Trophoblast cell (in vitro differentiated cells and primary cell): ENCODE measurements at regions not wholly inside any gene's neighbourhood (a gene's known extent, or its start where the extent isn't known, plus 50 kb on each side); places are given as distances from the start of the nearest gene placed in this dataset.
A peak's percentile ranks its signal among the peaks of the same experiment; 100 is the strongest.

Experiments
- DNase-seq, 2 donors: peaks; one replicate each; pipeline ENCODE4 v3.0.0-alpha.2; 2016
- H2AFZ ChIP-seq: 2 replicates; pipeline ENCODE4 v1.6.1; 2013; ENCODE audit warnings: low read length, moderate library complexity, mild to moderate bottlenecking; ENCODE audit not compliant: insufficient read depth, poor library complexity
- H2AK5ac ChIP-seq: 2 replicates; pipeline ENCODE4 v1.6.1; 2013; ENCODE audit warnings: mild to moderate bottlenecking, low read length
- H2BK120ac ChIP-seq: 2 replicates; pipeline ENCODE4 v1.6.1; 2013; ENCODE audit warnings: low read length, mild to moderate bottlenecking, moderate library complexity; ENCODE audit not compliant: insufficient read depth, poor library complexity
- H2BK12ac ChIP-seq: 2 replicates; pipeline ENCODE4 v1.6.1; 2013; ENCODE audit warnings: mild to moderate bottlenecking, low read length, moderate library complexity
- H2BK5ac ChIP-seq: 2 replicates; pipeline ENCODE4 v1.6.1; 2013; ENCODE audit warnings: low read length, low read depth, moderate library complexity, mild to moderate bottlenecking; ENCODE audit not compliant: poor library complexity
- H3K14ac ChIP-seq: 2 replicates; pipeline ENCODE4 v1.6.1; 2013; ENCODE audit warnings: mild to moderate bottlenecking, low read length
- H3K18ac ChIP-seq: 2 replicates; pipeline ENCODE4 v1.6.1; 2013; ENCODE audit warnings: mild to moderate bottlenecking, low read length
- H3K23ac ChIP-seq: 2 replicates; pipeline ENCODE4 v1.6.1; 2013; ENCODE audit warnings: low read length
- H3K27ac ChIP-seq: 2 replicates; pipeline ENCODE4 v1.5.1; 2013; ENCODE audit warnings: low read depth, mild to moderate bottlenecking, inconsistent platforms, low read length, moderate library complexity
- H3K27me3 ChIP-seq: 2 replicates; pipeline ENCODE4 v1.6.1; 2013; ENCODE audit warnings: inconsistent platforms, mild to moderate bottlenecking, low read length, moderate library complexity; ENCODE audit not compliant: insufficient read depth
- H3K36me3 ChIP-seq, 2 experiments: 1 replicate in 1 of 2; 2 replicates in 1 of 2; pipeline ENCODE4 v1.6.1; 2013; ENCODE audit warnings: low read length in 2 of 2, mild to moderate bottlenecking in 2 of 2, moderate library complexity in 1 of 2; ENCODE audit not compliant: insufficient read depth in 2 of 2, control insufficient read depth in 1 of 2
- H3K4ac ChIP-seq: 2 replicates; pipeline ENCODE4 v1.6.1; 2013; ENCODE audit warnings: low read depth, mild to moderate bottlenecking, low read length, moderate library complexity
- H3K4me1 ChIP-seq, 2 experiments: 1 replicate in 1 of 2; 2 replicates in 1 of 2; pipeline ENCODE4 v1.6.1; 2013; ENCODE audit warnings: low read length in 2 of 2, mild to moderate bottlenecking in 2 of 2, moderate library complexity in 1 of 2; ENCODE audit not compliant: insufficient read depth in 2 of 2, control insufficient read depth in 1 of 2
- H3K4me2 ChIP-seq: 2 replicates; pipeline ENCODE4 v1.6.1; 2013; ENCODE audit warnings: inconsistent platforms, mild to moderate bottlenecking, low read length, moderate library complexity
- H3K4me3 ChIP-seq: 2 replicates; pipeline ENCODE4 v1.5.1; 2013; ENCODE audit warnings: mild to moderate bottlenecking, low read depth, low read length, inconsistent platforms
- H3K79me1 ChIP-seq: one replicate; pipeline ENCODE4 v1.6.1; 2013; ENCODE audit warnings: low read length
- H3K79me2 ChIP-seq: 2 replicates; pipeline ENCODE4 v1.6.1; 2013; ENCODE audit warnings: low read length, mild to moderate bottlenecking; ENCODE audit not compliant: control insufficient read depth, insufficient read depth, poor library complexity
- H3K9ac ChIP-seq: 2 replicates; pipeline ENCODE4 v1.6.1; 2013; ENCODE audit warnings: mild to moderate bottlenecking, low read length
- H3K9me3 ChIP-seq: 2 replicates; pipeline ENCODE4 v1.6.1; 2013; ENCODE audit warnings: low read depth, mild to moderate bottlenecking, control low read depth, inconsistent platforms, low read length; ENCODE audit not compliant: insufficient read depth
- H4K12ac ChIP-seq: 2 replicates; pipeline ENCODE4 v1.6.1; 2013; ENCODE audit warnings: low read depth, mild to moderate bottlenecking, low read length, moderate library complexity
- H4K8ac ChIP-seq: 2 replicates; pipeline ENCODE4 v1.6.1; 2013; ENCODE audit warnings: low read depth, mild to moderate bottlenecking, low read length, moderate library complexity
- H4K91ac ChIP-seq: one replicate; pipeline ENCODE4 v1.6.1; 2013; ENCODE audit warnings: low read depth, mild to moderate bottlenecking, low read length, moderate library complexity
- WGBS: extraction: QIAGEN DNeasy Blood & Tissue Kit; methylation state at CpG from one replicate; pipeline ENCODE4 v1.1.7; 2013; ENCODE audit warnings: missing lambda C conversion rate; ENCODE audit not compliant: insufficient read length, insufficient coverage; ENCODE audit errors: extremely low coverage; 5-methylcytosine and 5-hydroxymethylcytosine counted together

DNA sequence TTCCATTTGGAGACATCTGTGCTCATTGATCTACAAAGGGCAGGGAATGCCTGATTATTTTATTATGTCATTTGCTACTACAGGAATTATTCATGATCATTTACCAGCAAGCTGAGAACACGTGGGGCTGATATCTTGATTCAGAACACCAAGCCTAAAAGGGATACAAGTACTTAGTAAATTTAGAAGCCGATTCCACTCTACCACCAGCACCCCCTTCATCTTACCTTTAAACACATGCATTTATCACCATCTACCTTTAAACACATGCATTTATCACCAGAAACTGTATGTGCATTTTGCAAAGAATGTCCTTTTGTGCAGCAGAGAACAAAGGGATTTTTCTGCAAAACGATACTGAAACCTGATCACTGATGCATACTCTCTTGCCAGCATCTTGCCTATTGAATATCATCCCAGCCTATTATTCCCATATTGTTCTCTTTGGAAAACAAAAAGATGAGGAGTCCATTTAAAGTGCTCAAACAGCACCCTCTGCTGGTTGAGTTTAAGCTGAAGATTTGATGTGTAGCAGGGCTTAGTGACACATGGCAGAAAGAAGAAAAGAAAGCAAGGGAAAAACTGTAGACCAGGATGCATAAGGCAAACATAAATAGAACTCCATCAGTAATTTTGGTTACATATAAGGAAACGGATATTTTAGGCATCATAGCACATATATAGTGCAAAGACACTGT, 132.6 kb upstream of the PLEKHG7 start:
- no CpG with 5 or more reads among the region's 4 CpGs for WGBS
- Histone ChIP-seq H3K9me3 (no peaks in the 10 kb centered on the region), H3K23ac (no peak overlapping the region)

DNA sequence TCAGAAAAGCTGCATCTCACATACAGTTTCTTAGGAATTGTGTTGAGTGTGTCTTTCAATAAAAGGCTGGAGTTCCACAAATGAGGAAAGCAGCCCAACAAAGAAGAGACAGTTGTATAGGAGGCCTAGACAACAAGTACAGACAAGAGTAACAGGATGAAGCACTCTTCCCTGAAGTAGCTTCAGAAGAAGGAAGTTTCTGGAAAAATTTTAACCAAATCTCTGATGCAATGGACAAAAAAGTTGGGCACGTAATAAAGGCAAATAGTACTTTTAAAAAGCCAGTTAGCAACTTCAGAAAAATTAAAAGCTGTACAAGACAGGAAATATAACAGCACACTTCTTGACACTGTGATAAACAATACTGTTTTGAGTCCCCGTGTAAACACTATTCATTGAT, 134.1 kb upstream of the PLEKHG7 start:
- no peak overlapping the region for H2BK5ac ChIP-seq
- no peak overlapping the region for H2BK12ac ChIP-seq
- no CpG with 5 or more reads among the region's 2 CpGs for WGBS
- no peak overlapping the region for H2AFZ ChIP-seq
- no peak overlapping the region for H4K12ac ChIP-seq
- no peaks in the 10 kb centered on the region for H3K79me2 ChIP-seq
- no peak overlapping the region for H3K23ac ChIP-seq
- H3K79me1 ChIP-seq, result peaks cover 2% of the 10 kb centered on the region
- no peak overlapping the region for H3K9ac ChIP-seq
- H3K27ac ChIP-seq, result no peak overlapping the region
- H3K4ac ChIP-seq, result no peak overlapping the region
- H4K91ac ChIP-seq, result no peak overlapping the region
- H3K4me2 ChIP-seq, result no peak overlapping the region
- peaks cover 2% of the 10 kb centered on the region in 2 experiments for H3K4me1 ChIP-seq
- no peaks in the 10 kb centered on the region for H3K36me3 ChIP-seq
- H3K27me3 ChIP-seq, result no peaks in the 10 kb centered on the region
- no peak overlapping the region for H2AK5ac ChIP-seq
- H3K14ac ChIP-seq, result no peak overlapping the region
- H3K4me3 ChIP-seq, result no peak overlapping the region
- H3K18ac ChIP-seq, result no peak overlapping the region
- no peak overlapping the region for H4K8ac ChIP-seq
- H3K9me3 ChIP-seq, result no peaks in the 10 kb centered on the region
- no peak overlapping the region for H2BK120ac ChIP-seq
- no peak for DNase-seq

More for the DNA sequence above, 132.6 kb upstream of the PLEKHG7 start:
- no peak overlapping the region for H2BK12ac ChIP-seq
- peak; percentile 58 to 90 for DNase-seq
- no peak overlapping the region for H3K4me3 ChIP-seq
- no peak overlapping the region for H3K18ac ChIP-seq
- H2AFZ ChIP-seq, result no peak overlapping the region
- H3K4me2 ChIP-seq, result no peak overlapping the region
- H3K14ac ChIP-seq, result no peak overlapping the region
- no peak overlapping the region for H4K8ac ChIP-seq
- H3K9ac ChIP-seq, result no peak overlapping the region
- H3K4ac ChIP-seq, result no peak overlapping the region
- H2BK5ac ChIP-seq, result no peak overlapping the region
- H3K79me2 ChIP-seq, result no peaks in the 10 kb centered on the region
- no peak overlapping the region for H4K91ac ChIP-seq
- H3K4me1 ChIP-seq, result peaks cover 2 to 5% of the 10 kb centered on the region in 2 experiments
- H2BK120ac ChIP-seq, result no peak overlapping the region
- no peak overlapping the region for H2AK5ac ChIP-seq
- peaks cover 3% of the 10 kb centered on the region for H3K79me1 ChIP-seq
- no peak overlapping the region for H4K12ac ChIP-seq
- no peaks in the 10 kb centered on the region for H3K36me3 ChIP-seq
- H3K27ac ChIP-seq, result no peak overlapping the region
- H3K27me3 ChIP-seq, result no peaks in the 10 kb centered on the region

DNA sequence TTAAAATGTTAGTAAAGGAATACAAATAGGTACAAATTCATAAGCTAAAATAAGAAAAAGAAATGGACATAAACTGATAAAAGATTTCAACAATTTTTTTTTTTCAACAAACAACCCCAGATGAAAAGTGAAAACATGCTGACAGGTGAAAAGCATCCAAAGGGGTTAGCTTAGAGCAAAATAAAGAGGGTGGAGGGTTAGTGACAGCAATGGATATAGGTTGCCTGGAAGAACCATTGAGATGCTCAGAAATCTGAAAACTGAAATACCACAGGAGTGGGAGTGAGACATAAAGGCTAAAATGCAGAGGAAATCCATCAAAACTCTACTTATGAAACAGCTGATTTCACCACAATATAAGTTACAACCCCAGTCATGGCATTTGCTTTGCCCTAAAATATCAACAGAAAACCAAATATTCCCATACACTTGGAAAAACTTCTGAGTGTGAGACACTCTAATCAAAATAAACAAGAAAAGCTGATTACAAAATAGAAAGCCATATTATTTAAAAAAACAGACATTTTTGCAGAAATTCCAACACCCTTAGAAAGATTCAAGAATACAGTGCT, 136.3 kb upstream of the PLEKHG7 start:
- H2BK120ac ChIP-seq, result no peak overlapping the region
- H3K27me3 ChIP-seq, result no peaks in the 10 kb centered on the region
- H3K79me2 ChIP-seq, result no peaks in the 10 kb centered on the region
- no peak overlapping the region for H3K9ac ChIP-seq
- H4K91ac ChIP-seq, result no peak overlapping the region
- H2BK5ac ChIP-seq, result no peak overlapping the region
- no peak overlapping the region for H4K8ac ChIP-seq
- H3K4me1 ChIP-seq, result no peaks in the 10 kb centered on the region
- no peak overlapping the region for H3K18ac ChIP-seq
- no peak for DNase-seq
- no peak overlapping the region for H3K4me3 ChIP-seq
- no peaks in the 10 kb centered on the region for H3K9me3 ChIP-seq
- no peak overlapping the region for H3K4ac ChIP-seq
- H2AK5ac ChIP-seq, result no peak overlapping the region
- no peak overlapping the region for H2BK12ac ChIP-seq
- no peaks in the 10 kb centered on the region for H3K36me3 ChIP-seq
- no peak overlapping the region for H4K12ac ChIP-seq
- no peak overlapping the region for H3K14ac ChIP-seq
- H3K23ac ChIP-seq, result no peak overlapping the region
- H3K4me2 ChIP-seq, result no peak overlapping the region
- H3K79me1 ChIP-seq, result peaks cover 2% of the 10 kb centered on the region
- no peak overlapping the region for H3K27ac ChIP-seq
- no peak overlapping the region for H2AFZ ChIP-seq

DNA sequence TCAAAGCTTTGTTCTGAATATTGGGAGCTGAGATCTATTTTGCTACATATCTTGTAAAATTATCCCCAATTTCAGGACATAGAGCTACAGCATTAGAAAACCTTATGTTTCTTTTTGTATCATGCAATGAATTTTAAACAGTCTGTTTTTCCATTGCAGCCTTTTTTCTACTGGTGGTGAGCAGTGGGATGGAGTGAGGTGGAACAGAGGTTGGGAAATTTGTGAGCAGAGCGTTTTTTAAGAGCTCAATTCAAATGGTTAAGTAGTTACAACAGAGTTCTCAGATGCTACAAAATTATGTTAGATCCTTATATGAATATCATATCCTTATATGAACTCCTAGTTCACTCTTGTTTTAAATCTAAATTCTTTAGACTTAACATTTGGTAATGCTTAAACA, 139.0 kb upstream of the PLEKHG7 start:
- H2BK120ac ChIP-seq, result no peak overlapping the region
- H3K36me3 ChIP-seq, result no peaks in the 10 kb centered on the region
- H3K79me2 ChIP-seq, result no peaks in the 10 kb centered on the region
- no peak overlapping the region for H3K4me3 ChIP-seq
- H2BK5ac ChIP-seq, result no peak overlapping the region
- H3K18ac ChIP-seq, result no peak overlapping the region
- H2AFZ ChIP-seq, result no peak overlapping the region
- H3K14ac ChIP-seq, result no peak overlapping the region
- no peak overlapping the region for H4K91ac ChIP-seq
- no peak overlapping the region for H3K4ac ChIP-seq
- no peak overlapping the region for H2AK5ac ChIP-seq
- H3K27me3 ChIP-seq, result no peaks in the 10 kb centered on the region
- H3K9me3 ChIP-seq, result no peaks in the 10 kb centered on the region
- DNase-seq, result no peak
- H3K23ac ChIP-seq, result no peak overlapping the region
- no peaks in the 10 kb centered on the region for H3K4me1 ChIP-seq
- no CpG with 5 or more reads among the region's 1 CpG for WGBS
- no peak overlapping the region for H3K9ac ChIP-seq
- H3K4me2 ChIP-seq, result no peak overlapping the region
- no peaks in the 10 kb centered on the region for H3K79me1 ChIP-seq
- H4K8ac ChIP-seq, result no peak overlapping the region
- no peak overlapping the region for H2BK12ac ChIP-seq
- H3K27ac ChIP-seq, result no peak overlapping the region
- H4K12ac ChIP-seq, result no peak overlapping the region
